ENCODE measurements at regions not wholly inside any gene's neighbourhood (a gene's known extent, or its start where the extent isn't known, plus 50 kb on each side); places are given as distances from the start of the nearest gene placed in this dataset.

- TF ChIP-seq CTCF (IDR thresholded peaks at IDR 0.05; ENCODE audit: poor library complexity, severe bottlenecking): no peak
- ATAC-seq (ENCODE audit: low read depth): no peak
- H3K4me1 ChIP-seq (ENCODE audit: insufficient read depth, poor library complexity, severe bottlenecking): no peaks in the 10 kb centered on the region
Measured at GRCh38 chr14:97318380-97318779, 521.2 kb downstream of the VRK1 start.

GRCh38 chr14:97319691-97320090 is 522.5 kb downstream of the VRK1 start:
- TF ChIP-seq CTCF (IDR thresholded peaks at IDR 0.05; ENCODE audit: poor library complexity, severe bottlenecking): no peak
- Histone ChIP-seq H3K36me3 (ENCODE audit: low read depth) (no peaks in the 10 kb centered on the region), H3K27ac (ENCODE audit: poor library complexity, severe bottlenecking) (no peak overlapping the region), H3K4me3 (ENCODE audit: severe bottlenecking) (no peak overlapping the region), H3K4me1 (ENCODE audit: insufficient read depth, poor library complexity, severe bottlenecking) (no peaks in the 10 kb centered on the region), H3K9me3 (ENCODE audit: severe bottlenecking) (no peaks in the 10 kb centered on the region), H3K27me3 (ENCODE audit: insufficient read depth, poor library complexity, severe bottlenecking) (no peaks in the 10 kb centered on the region)
- DNase-seq (ENCODE audit: low spot score) (no peak), ATAC-seq (ENCODE audit: low read depth) (no peak)

More at GRCh38 chr14:97318380-97318779, 521.2 kb downstream of the VRK1 start:
- H3K27me3 ChIP-seq (ENCODE audit: insufficient read depth, poor library complexity, severe bottlenecking): no peaks in the 10 kb centered on the region
- H3K27ac ChIP-seq (ENCODE audit: poor library complexity, severe bottlenecking): no peak overlapping the region
- no peak overlapping the region for H3K4me3 ChIP-seq (ENCODE audit: severe bottlenecking)
- peaks cover 3% of the 10 kb centered on the region for H3K9me3 ChIP-seq (ENCODE audit: severe bottlenecking)
- H3K36me3 ChIP-seq (ENCODE audit: low read depth): no peaks in the 10 kb centered on the region
- no peak for DNase-seq (ENCODE audit: low spot score)

GRCh38 chr14:97328743-97329142 is 531.6 kb downstream of the VRK1 start:
- peak; percentile 21; the same call in 1 of the 3 replicates for ATAC-seq (ENCODE audit: low read depth)
- H3K36me3 ChIP-seq (ENCODE audit: low read depth): no peaks in the 10 kb centered on the region
- H3K27ac ChIP-seq (ENCODE audit: poor library complexity, severe bottlenecking): no peak overlapping the region
- H3K27me3 ChIP-seq (ENCODE audit: insufficient read depth, poor library complexity, severe bottlenecking): no peaks in the 10 kb centered on the region
- no peak overlapping the region for H3K4me3 ChIP-seq (ENCODE audit: severe bottlenecking)
- TF ChIP-seq CTCF (IDR thresholded peaks at IDR 0.05; ENCODE audit: poor library complexity, severe bottlenecking): no peak
- no peak for DNase-seq (ENCODE audit: low spot score)
- H3K9me3 ChIP-seq (ENCODE audit: severe bottlenecking): no peaks in the 10 kb centered on the region
- H3K4me1 ChIP-seq (ENCODE audit: insufficient read depth, poor library complexity, severe bottlenecking): no peaks in the 10 kb centered on the region

GRCh38 chr14:97329701-97330100 is 532.5 kb downstream of the VRK1 start:
- Histone ChIP-seq H3K36me3 (ENCODE audit: low read depth) (no peaks in the 10 kb centered on the region), H3K9me3 (ENCODE audit: severe bottlenecking) (no peaks in the 10 kb centered on the region), H3K27ac (ENCODE audit: poor library complexity, severe bottlenecking) (no peak overlapping the region), H3K27me3 (ENCODE audit: insufficient read depth, poor library complexity, severe bottlenecking) (no peaks in the 10 kb centered on the region), H3K4me1 (ENCODE audit: insufficient read depth, poor library complexity, severe bottlenecking) (no peaks in the 10 kb centered on the region), H3K4me3 (ENCODE audit: severe bottlenecking) (no peak overlapping the region)
- no peak for TF ChIP-seq CTCF (IDR thresholded peaks at IDR 0.05; ENCODE audit: poor library complexity, severe bottlenecking)
- ATAC-seq (ENCODE audit: low read depth): no peak
- DNase-seq (ENCODE audit: low spot score): no peak

- Histone ChIP-seq H3K27ac (ENCODE audit: poor library complexity, severe bottlenecking) (no peak overlapping the region), H3K27me3 (ENCODE audit: insufficient read depth, poor library complexity, severe bottlenecking) (no peaks in the 10 kb centered on the region), H3K4me1 (ENCODE audit: insufficient read depth, poor library complexity, severe bottlenecking) (no peaks in the 10 kb centered on the region), H3K9me3 (ENCODE audit: severe bottlenecking) (no peaks in the 10 kb centered on the region), H3K36me3 (ENCODE audit: low read depth) (no peaks in the 10 kb centered on the region), H3K4me3 (ENCODE audit: severe bottlenecking) (no peak overlapping the region)
- no peak for ATAC-seq (ENCODE audit: low read depth)
- no peak for TF ChIP-seq CTCF (IDR thresholded peaks at IDR 0.05; ENCODE audit: poor library complexity, severe bottlenecking)
- DNase-seq (ENCODE audit: low spot score): no peak
Measured at GRCh38 chr14:97331058-97331457, 533.9 kb downstream of the VRK1 start.

Data from RWPE2 (cell line).